ENCODE measurements at regions not wholly inside any gene's neighbourhood (a gene's known extent, or its start where the extent isn't known, plus 50 kb on each side); places are given as distances from the start of the nearest gene placed in this dataset.

DNA sequence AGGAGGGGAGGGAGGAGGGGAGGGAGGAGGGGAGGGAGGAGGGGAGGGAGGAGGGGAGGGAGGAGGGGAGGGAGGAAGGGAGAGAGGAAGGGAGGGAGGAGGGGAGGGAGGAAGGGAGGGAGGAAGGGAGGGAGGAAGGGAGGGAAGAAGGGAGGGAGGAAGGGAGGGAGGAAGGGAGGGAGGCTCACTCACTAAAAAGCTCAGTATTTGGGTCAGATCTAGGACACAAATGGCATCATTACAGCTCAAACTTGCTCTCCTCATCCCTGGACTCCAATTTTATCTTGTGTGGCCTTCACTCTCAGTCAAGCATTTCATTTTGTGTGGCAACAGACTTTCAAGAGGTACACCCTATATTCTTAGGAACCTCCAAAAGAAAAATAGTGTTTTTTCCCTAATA is 435.4 kb downstream of the IRS1 start:
- DNase-seq, result no peak

DNA sequence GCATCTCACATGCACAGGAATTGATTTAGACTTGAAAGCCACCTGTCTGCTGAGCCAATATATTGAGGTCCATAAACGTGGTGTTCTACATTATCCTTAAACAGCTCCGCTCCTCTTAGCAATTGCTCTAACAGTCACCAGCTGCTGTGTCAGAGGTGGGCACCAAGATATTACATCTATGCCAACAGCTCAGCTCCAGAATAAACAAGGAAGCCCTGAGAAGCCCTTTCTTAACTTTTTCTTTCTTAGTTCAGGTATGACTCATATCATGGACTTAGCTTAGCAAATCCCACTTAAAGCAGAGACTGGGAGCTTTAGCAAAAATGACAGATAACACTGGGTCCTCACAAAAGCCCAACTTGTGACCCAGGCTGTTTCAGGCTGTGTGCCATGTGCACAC is 436.6 kb downstream of the IRS1 start:
- DNase-seq, result no peak

DNA sequence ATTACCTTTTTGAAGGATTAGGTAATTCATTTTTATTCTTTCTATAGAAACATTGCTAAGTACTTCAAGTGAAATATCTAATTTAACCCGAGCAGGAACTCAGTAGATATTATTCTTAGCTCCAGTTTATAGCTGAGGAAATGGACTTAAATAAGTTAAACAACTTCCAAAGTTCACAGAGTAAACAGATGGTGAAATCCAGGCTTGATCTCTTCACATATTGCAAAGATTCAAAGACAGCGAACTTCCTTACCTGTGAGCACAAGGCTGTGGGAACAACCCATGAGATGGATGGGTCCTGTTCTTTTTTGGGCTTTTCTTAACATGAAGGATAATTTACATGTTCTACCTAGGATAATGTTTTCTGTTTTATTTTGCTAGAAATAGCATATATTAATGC is 439.0 kb downstream of the IRS1 start:
- DNase-seq, result no peak

DNA sequence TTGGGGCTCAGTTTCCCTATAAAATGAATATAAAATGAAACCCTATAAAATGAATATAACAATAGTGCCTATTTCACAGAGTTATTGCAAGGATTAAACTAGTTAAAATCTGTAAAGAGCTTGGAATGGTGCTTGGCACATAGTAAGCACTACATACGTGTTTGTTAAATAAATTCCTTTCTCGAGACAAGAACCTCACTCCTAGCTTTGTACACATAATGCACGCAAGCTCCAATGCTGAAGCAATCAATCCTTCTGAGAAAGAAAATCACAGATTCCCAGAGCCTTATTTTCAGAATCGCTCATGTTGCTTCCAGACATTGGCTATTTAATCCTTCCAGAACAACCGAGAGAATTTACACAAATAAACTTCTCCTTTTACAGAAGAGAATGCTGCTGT is 440.9 kb downstream of the IRS1 start:
- DNase-seq, result no peak

DNA sequence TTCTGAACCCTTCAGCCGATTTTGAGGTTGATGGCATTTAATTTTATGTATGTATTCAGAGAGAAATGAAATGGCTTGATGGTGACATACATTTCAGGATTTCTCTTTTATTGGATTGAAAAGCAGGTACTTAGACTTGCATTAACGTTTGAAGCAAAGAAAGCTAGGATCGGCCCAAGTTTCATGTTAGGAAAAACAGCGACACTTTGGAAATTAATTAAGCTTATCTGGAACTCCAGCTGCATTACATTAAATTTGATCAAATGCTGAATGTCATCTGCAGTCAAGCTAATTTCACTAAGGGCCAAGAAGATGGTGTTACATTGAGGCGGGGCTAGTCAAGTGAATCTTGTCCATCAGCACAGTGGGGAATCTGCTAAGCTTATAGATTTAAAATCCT is 441.8 kb downstream of the IRS1 start:
- DNase-seq, result no peak

DNA sequence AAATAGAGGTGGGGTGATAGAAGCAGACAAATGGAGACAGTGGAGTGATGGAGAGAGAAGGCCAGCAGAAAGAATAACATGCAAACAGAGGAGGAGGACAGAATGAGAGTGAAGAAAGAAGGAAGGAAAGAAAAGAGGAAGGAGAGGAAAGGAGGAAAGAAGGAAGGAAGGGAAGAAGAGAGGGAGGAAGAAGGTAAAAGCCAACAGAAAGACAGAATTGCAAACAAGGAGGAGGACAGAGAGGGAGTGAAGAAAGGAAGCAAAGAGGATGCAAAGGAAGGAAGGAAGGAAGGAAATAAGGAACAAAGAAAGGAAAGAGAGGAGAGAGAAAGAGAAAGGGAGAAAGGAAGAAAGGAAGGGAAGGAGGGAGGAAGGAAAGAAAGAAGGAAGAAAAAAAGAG is 444.0 kb downstream of the IRS1 start:
- DNase-seq, result no peak

DNA sequence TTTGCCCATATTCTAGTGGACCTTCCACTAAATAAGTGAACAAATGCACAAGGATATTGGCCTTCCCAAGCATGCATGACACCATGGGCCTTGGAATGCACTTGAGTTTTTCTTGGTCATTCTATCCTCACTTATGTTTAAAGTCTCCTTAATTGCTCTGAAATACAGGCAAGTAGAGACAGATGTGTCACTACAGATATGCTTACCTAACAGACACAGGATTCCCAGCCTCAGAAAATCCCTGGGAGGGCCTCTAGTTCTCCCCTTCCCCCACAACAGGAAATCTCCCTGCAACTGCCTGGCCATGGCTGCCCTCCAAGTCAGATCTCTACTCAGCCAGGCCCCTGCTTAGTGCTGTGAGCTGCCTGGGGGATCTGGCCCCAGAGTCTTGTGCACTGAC is 445.2 kb downstream of the IRS1 start:
- no peak for DNase-seq

DNA sequence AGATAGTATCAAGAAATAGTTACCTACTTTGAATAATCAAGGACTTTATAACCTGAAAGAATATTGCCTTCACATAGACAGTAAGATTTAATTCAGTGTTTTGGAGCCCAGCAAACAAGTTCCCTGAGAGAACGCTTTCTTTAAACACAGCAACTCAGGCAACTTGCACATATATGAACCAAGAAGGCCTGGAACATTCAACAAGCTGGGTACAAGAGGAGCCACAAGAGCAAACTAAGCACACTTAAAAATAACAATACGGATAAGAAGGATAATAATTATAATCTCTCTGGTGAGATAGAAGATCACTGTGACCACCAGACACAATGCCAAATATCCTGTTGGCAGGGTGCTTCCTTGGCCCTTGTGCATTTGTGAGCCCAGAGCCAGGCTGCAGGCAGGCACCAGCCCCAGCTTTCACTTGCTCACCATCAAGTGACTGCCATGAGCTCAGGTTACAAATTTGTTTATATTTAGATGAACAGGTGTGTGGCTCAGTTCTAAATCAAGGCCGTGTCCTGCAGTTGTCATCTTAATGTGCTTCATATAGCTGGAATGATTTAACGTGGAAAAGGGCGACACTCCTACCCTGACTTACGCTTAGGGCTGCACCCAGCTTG is 446.6 kb downstream of the IRS1 start:
- DNase-seq, result no peak

DNA sequence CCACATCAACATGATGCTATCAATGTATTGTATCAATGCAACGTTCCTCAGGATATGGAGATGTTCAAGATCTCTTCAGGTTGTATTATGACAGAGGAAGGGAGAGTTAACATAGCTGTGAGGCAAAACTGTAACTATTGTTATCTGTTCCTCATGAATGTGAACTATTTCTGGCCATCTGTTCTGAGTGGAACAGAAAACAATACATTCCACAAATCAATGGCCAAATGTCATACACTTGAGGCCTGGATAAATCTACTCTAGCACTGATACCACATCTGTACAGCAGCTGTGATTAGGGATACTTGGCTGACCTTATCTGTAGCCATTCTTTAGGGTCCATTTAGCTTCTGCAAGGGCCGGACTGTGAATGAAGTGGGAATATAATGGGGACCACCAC is 447.9 kb downstream of the IRS1 start:
- no peak for DNase-seq

DNA sequence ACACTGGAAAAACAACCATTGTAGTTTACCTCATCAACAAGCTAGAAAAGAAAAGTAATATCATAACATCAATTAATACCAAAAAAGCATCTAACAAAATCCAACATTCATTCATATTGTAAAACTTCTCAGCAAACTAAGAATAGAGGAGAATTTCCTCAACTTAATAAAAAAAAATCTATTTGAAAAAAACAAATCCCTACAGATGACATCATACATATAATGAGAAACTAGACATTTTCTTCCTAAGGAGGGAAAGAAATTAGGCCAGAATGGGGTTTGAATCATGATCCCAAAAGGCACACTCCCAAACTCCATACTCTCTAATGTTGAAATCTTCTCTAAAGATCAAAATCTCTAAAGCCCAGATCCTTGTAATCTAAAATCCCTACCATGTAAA is 460.0 kb downstream of the IRS1 start:
- no peak for DNase-seq

DNA sequence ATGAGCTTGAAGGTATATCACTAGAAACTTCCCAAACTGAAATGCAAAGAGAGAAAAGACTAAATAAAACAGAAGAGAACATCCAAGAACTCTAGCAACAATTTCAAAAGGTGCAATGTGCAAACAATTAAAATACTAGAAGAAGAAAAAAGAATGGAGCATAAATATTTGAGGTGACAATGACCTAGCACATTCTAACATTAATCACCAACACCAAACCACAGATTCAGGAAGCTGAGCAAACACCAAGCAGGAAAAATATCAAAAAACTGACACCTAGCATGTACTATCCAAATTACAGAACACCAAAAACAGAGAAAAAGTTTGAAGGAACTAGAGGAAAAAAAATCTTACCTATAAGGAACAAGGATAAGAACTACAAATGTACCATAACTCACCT is 460.8 kb downstream of the IRS1 start:
- DNase-seq, result no peak

DNA sequence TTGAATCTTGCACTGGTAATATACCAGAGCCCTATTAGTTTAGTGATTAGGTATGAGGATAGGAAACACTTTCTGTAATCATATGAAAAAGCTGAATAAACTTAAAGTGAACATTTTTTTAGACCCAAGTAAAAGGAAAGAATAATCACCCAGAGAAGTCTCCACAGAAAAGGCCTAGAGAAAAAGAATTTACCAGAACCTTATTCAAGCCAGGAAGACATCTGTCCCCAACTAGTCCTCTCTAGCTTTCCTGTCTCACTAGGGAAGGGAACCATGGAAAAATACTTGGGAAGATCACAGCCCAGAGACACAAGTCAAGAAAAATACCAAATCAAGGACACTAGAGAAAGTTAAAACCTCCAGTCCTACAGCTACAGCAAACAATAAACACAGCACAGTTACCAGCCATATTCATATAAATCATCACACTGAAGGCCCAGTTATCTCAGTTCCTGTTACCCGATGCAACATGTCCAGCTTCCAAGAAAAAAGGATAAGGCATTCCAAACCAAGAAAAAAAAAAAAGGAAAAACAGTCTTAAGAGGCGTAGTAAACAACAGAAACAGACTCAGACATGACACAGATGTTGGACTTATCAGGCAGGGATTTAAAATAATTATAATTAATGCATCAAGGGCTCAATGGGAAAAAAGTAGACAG is 461.5 kb downstream of the IRS1 start:
- DNase-seq, result no peak

DNA sequence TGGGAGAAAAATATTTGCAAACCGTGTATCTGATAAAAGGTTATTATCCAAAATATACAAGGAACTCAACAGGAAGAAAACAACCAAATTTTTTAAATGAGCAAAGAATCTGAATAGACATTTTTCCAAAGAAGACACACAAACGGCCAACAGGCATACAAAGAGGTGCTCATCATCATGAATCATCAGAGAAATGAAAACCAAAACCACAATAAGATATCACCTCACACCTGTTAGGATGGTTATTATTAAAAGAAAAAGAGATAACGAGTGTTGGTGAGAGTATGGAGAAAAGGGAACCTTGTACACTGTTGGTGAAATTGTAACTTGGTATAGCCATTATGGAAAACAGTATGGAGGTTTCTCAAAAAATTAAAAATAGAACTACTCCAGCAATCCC is 463.3 kb downstream of the IRS1 start:
- DNase-seq, result no peak

DNA sequence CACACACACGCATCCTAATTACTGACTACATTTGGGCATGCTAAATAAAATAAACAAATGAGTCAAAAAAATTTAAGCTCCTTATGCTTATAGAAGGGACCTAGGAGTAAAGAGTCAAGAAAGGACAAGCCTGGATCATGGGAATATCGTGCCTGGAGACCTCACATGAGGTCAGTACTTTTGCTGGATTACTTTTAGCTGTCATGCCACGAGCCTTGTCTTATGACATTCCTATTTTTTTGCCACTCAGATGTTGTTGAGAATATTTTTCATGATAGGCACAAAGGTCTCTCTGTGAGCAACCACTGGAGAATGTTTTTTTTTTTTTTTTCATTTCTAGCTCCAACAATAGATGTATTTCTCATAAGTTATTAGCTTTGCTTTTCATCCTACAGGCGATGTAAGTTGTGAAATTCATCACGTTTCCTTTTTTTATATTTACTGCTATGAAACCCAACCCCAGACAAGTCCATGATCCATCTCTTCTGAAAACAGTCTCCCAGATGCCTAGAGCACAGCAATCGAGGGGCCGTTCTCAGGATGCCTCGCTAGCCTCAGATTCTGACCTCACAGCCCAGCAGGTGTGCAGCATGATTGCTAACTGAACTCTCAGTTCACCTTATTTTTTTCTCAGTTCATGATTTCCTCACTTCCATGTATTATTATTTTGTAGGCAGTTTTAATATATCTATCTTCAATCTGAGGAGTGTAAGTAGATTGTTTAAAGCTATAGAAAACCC is 464.5 kb downstream of the IRS1 start:
- DNase-seq, result no peak

DNA sequence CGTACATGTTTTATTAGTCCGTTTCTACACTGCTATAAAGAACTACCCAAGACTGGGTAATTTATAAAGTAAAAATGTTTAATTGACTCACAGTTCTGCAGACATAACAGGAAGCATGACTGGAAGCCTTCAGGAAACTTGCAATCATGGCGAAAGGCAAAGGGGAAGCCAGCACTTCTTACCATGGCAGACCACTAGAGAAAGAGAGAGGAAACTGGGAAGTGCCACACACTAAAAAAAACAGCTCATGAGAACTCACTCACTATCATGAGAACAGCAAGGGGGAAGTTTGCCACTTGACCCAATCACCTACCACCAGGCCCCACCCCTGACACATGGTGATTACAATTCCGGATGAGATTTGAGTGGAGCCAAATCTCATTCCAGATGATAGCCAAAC is 466.2 kb downstream of the IRS1 start:
- DNase-seq, result no peak

DNA sequence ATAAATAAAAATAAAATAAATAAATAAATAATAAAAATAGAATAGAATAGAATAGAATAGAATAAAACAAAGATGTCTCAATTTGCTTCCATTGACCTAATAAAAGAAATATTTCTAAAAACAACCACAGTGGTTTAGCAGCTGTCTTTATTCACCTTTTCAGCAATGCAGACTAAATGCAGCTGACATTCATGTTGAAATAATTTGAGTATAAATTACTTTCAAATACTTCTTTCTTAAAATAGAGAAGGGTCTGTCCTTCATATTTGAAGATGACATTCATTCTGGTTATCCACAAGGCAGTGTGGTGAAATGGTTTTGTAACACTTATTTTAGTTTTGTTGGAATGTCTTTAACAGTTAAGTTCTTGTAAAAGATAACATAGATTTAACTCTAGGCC is 469.4 kb downstream of the IRS1 start:
- no peak for DNase-seq

DNA sequence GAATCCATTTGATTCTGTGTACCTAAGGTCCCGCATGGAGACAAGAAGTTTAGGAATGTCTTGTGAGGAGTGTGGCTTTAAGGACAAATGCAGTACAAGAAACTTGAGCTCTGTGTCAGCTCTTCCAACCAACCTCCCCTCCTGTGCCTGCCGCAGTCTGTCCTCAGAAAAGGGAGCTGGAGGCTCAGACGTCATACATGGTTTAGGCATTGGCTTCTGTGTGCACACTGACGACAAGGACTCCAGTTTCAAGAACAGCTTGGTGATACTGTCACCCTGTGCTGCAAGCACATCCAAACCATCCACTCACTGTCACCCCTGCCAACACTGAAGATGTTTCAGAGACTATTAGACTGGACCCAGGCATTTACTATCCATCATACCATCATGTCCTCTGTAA is 470.4 kb downstream of the IRS1 start:
- DNase-seq, result no peak

DNA sequence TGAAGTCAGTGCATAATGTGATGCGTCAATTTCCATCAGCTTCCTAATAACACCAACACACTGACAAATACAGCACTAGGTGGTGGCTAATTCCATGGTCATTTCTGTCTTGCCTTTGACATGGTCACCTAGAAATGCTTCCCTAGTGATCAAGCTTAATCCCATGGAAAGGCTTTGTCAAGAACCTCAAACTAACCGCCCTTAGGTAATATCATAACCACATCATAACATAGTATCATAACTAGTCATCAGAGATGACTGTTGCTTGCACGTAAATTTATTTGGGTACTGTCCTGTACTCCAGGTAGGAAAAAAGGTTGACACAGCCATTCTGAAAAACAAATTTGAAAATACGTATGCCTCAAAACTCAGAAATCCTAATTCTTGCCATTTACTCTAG is 471.8 kb downstream of the IRS1 start:
- no peak for DNase-seq

DNA sequence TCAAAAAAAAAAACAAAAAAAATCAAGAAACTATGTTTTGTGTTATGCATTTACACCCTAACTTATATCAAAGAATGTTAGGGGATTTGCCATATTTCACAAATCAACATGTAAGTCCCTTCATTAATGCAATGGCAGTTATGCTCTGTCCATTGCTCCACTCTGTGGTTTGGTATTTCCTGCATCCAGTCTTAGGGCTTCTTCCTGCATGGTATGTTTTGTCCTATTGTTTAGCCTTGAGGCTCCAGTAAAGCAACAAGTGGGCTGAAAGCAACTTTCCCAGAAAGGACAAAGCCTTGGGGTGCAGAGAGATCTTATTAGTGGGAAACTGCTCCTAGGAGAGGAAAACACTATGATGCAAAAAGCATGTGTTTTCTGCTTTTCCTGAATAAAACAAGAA is 474.1 kb downstream of the IRS1 start:
- DNase-seq, result no peak

DNA sequence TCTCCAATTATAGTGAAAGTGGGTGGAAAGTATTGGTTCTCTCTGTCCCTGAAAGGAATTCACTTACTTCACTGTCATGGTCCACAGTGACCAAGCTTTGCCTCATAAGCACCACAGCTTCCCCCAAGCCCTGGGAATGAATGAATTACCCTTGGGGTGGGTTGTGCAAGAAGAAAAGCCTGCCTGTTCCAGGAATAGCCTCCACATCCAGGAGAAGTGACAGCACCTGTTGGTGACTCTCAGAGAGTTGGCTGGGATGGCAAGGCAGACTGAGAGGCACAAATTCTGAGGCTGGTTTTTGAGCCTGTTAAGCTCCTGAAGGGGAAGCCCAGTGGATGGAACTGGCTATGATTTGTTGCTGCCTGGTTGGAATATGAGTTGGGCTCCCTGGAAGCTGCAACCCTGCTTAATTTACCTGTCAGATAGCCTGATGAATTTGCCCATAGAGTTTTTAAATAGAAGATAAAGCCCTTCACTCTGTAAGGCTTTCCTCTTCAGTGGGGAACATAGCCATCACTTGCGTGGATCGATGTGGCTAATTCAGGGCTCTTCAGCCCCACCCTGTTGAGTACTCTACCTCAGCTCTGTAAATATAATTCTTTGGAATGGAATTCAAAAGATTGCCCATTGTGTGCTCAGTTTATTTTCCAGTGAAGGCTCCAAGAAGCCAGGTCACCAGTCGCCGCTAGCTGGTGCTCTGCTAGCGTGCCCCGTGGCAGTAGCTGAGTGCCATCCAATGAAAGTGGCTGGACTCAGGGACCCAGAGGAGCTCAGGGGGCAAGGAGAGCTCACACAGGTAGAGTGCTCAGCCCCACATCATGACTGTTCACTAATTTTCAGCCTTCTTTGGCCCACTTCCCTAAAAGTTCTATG is 479.3 kb downstream of the IRS1 start:
- no peak for DNase-seq

DNA sequence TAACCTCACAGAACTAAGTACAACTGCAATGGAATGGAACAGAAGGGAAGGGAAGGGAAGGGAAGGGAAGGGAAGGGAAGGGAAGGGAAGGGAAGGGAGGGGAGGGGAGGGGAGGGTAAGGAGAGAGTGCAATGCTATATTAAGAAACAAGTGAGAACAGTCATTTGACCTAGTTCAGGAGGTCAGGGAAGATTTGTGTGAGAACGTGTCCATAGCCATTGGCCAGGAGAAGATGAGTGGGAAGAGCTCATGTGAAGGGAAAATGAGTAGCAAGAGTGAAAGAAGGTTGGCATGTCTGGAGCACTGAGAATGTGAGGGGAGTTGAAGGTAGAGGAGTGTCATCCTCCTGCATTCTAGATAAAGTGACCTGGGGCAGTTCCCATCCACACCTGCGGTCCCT is 481.6 kb downstream of the IRS1 start:
- DNase-seq, result no peak

DNA sequence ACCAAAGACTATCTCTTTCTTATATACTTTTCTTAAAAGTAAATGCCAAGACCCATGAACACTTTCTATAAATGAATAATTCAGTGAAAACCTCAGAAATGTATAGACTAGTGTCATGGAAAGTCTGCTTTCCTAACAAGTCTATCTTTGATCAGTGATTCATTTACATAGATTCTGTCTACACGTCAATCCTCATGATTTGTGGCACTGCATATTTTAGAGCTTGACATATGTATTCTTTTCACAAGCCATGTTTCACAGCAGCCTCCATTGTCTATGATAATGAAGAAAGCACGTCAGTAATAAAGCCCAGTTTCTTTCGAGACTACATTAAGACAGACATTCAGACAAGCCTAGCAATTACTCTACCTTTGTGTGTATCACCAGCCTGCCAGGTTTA is 486.6 kb downstream of the IRS1 start:
- DNase-seq, result no peak

DNA sequence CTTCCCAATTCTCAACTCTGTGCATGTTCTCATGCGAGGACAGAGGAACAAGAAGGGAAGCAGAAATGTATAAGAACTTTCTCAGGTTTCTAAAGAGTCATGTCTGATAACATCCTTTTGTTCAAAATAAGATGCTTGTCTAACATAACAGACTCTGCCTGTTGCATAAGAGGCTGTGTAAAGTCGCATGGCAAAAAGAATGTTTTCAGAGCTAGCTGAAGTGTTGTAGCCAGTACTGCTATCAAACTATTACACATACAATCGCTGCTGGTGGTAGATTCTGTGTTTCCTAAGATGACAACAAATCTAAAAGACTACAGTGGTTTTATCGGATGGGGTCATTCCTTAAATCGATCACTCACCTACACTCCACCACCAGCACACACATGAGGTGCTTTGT is 487.5 kb downstream of the IRS1 start:
- no peak for DNase-seq

DNA sequence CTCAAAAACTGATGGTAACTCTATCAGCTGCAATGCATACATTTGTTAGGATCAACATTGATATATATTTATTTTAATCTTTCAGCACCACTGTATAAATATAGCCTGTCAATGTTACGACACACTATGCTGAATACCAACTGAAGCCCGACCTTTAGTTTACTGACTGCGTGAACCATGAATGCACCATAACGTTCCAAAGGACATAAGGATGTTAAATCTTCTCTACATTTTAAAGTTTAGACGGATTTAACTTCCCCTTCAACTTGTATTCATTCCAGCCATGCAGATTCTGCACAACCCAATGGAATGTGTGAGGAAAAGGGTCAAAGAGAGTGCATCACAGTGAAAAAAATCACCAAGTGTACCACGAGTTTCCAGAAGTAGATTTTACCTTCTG is 489.5 kb downstream of the IRS1 start:
- no peak for DNase-seq
